ENCODE measurements at regions not wholly inside any gene's neighbourhood (a gene's known extent, or its start where the extent isn't known, plus 50 kb on each side); places are given as distances from the start of the nearest gene placed in this dataset.

DNA sequence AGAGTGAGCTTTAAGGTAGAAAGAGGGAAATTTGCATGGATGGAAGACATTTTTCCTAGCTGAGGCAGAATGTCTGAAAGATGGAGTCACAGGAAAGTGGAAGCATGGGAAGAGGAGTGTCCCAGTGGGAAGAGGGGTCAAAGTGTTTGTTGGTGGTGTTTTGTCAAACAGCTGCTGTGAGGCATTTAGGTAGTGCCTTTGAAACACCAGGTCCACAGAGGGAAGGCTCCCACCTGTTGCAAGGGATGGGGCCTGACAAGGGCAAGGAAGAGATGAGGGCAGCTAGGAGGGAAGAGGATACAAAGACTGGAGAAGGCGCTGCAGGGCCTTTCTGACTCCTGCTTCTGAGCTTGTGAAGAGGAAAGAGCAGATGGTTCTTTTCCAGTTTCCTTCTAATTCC lies 91.8 kb upstream of the CISTR start:
- H3K27ac Mint-ChIP-seq, result no peak overlapping the region
- H3K4me1 Mint-ChIP-seq (ENCODE audit: low read depth), result no peaks in the 10 kb centered on the region
- no peaks in the 10 kb centered on the region for H3K4me1 ChIP-seq (ENCODE audit: insufficient read depth, low read length)
- no peak overlapping the region for H3K4me3 ChIP-seq (ENCODE audit: low read length)
- no peaks in the 10 kb centered on the region for H3K9me3 ChIP-seq (ENCODE audit: control insufficient read depth in 1 of 2, insufficient read depth in 1 of 2, low read length in 2 of 2)
- H3K9me3 Mint-ChIP-seq, result no peaks in the 10 kb centered on the region
- ATAC-seq (ENCODE audit: poor library complexity), result no peak
- ChIA-PET CTCF (no interaction called here), POLR2A (interaction anchor here (0.5 kb wide), 1 partner anchor 66 kb away, joined by 3 read pairs; no protein-coding TSS in a partner anchor)
- H3K4me3 Mint-ChIP-seq, result no peak overlapping the region
- H3K36me3 ChIP-seq (ENCODE audit: insufficient read depth, low read length), result no peaks in the 10 kb centered on the region
- TF ChIP-seq, protein P1, sequence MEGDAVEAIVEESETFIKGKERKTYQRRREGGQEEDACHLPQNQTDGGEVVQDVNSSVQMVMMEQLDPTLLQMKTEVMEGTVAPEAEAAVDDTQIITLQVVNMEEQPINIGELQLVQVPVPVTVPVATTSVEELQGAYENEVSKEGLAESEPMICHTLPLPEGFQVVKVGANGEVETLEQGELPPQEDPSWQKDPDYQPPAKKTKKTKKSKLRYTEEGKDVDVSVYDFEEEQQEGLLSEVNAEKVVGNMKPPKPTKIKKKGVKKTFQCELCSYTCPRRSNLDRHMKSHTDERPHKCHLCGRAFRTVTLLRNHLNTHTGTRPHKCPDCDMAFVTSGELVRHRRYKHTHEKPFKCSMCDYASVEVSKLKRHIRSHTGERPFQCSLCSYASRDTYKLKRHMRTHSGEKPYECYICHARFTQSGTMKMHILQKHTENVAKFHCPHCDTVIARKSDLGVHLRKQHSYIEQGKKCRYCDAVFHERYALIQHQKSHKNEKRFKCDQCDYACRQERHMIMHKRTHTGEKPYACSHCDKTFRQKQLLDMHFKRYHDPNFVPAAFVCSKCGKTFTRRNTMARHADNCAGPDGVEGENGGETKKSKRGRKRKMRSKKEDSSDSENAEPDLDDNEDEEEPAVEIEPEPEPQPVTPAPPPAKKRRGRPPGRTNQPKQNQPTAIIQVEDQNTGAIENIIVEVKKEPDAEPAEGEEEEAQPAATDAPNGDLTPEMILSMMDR (IDR thresholded peaks at IDR 0.05), result no peak
- no peak for DNase-seq
- intact Hi-C loops (cut with DNase I, micrococcal nuclease), result no loop called here
- peaks cover 25 to 43% of the 10 kb centered on the region in 2 experiments for H3K27me3 ChIP-seq (ENCODE audit: control insufficient read depth in 1 of 2, insufficient read depth in 2 of 2, low read length in 2 of 2)
- H3K27me3 Mint-ChIP-seq, result peaks cover 85% of the 10 kb centered on the region
- H3K27ac ChIP-seq (ENCODE audit: low read depth in 1 of 2, low read length in 2 of 2), result no peak overlapping the region
- no peaks in the 10 kb centered on the region for H3K36me3 Mint-ChIP-seq (ENCODE audit: low read depth)

DNA sequence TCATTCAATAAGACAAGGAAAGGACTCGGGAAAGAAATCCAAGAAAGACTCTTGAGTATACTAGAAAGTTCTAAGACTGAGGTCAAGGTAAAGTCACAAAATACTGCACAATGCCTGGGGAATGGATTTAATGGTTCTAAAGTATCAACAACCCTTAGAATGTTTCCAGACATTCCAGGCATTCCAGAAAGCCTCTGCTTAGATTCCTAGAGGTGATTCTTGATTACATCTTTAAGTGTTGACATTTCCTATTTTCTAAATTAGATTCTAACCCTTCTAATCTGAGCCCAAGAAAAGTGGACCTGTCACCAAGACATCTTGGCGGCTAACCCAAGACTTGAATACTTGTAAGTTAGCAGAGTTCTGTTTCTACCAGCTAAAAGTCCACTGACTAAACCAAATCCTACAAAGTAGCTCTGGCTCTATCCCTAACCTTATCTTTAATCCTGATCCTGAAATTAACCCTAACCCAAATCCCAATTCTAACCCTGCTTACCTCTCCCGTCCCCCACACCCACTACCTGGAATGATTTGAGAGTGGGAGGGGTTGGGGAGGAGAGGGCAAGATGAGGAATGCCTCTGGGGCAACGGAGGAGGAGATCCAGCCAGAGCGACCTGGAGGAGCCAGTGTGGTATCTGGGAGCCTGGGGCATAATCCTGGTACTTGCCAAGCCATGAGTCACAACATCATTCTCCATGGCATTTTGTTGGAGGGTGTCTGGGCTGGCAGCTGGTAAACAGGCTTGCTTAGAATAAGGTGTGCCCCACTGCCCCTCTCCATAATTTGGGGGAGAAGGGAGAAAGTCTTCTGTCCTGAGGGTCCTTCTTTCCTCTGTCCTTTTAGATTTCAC lies 93.4 kb upstream of the HOXC13 start:
- no peak for ATAC-seq (ENCODE audit: poor library complexity)
- TF ChIP-seq, protein P1 (IDR thresholded peaks at IDR 0.05), result no peak
- POLR2A ChIA-PET, result interaction anchor here (1.0 kb wide), 1 partner anchor 9 kb away, joined by 3 read pairs; no protein-coding TSS in a partner anchor
- CTCF ChIA-PET, result no interaction called here
- no peaks in the 10 kb centered on the region for H3K36me3 Mint-ChIP-seq (ENCODE audit: low read depth)
- Histone ChIP-seq H3K4me1 (ENCODE audit: insufficient read depth, low read length) (no peaks in the 10 kb centered on the region), H3K4me3 (ENCODE audit: low read length) (no peak overlapping the region), H3K36me3 (ENCODE audit: insufficient read depth, low read length) (no peaks in the 10 kb centered on the region), H3K9me3 (ENCODE audit: control insufficient read depth in 1 of 2, insufficient read depth in 1 of 2, low read length in 2 of 2) (no peaks in the 10 kb centered on the region), H3K27me3 (ENCODE audit: control insufficient read depth in 1 of 2, insufficient read depth in 2 of 2, low read length in 2 of 2) (peaks cover 31 to 38% of the 10 kb centered on the region in 2 experiments), H3K27ac (ENCODE audit: low read depth in 1 of 2, low read length in 2 of 2) (no peak overlapping the region)
- intact Hi-C loops (cut with DNase I, micrococcal nuclease), result no loop called here
- no peaks in the 10 kb centered on the region for H3K4me1 Mint-ChIP-seq (ENCODE audit: low read depth)
- no peak overlapping the region for H3K27ac Mint-ChIP-seq
- no peak for DNase-seq
- no peaks in the 10 kb centered on the region for H3K9me3 Mint-ChIP-seq
- H3K27me3 Mint-ChIP-seq, result peaks cover 85% of the 10 kb centered on the region
- H3K4me3 Mint-ChIP-seq, result no peak overlapping the region

DNA sequence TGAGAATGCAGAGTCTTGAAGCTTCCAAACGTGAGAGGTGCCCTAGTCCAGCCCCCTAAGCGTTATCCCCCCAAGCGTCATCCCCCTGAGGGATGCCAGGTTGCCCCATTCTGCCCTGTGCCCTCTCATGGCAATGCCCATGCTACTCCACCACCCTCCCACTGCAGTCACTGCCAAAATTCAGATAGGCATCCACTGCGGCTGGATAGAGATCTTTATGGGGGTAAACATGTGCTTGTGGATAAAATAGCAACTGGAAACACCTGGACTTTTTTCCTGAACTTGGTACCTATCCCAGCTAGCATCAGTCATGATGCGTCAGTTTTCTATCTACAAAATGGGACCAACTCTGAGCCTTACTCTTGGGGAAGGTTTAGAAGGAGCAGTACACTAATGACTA lies 92.7 kb upstream of the HOXC13 start:
- H3K27me3 ChIP-seq (ENCODE audit: control insufficient read depth in 1 of 2, insufficient read depth in 2 of 2, low read length in 2 of 2), result peaks cover 33 to 42% of the 10 kb centered on the region in 2 experiments
- DNase-seq (no peak), ATAC-seq (ENCODE audit: poor library complexity) (no peak)
- H3K9me3 ChIP-seq (ENCODE audit: control insufficient read depth in 1 of 2, insufficient read depth in 1 of 2, low read length in 2 of 2), result no peaks in the 10 kb centered on the region
- Mint-ChIP-seq H3K4me1 (ENCODE audit: low read depth) (no peaks in the 10 kb centered on the region), H3K36me3 (ENCODE audit: low read depth) (no peaks in the 10 kb centered on the region), H3K27me3 (peaks cover 85% of the 10 kb centered on the region), H3K9me3 (no peaks in the 10 kb centered on the region), H3K4me3 (no peak overlapping the region), H3K27ac (no peak overlapping the region)
- CTCF ChIA-PET, result no interaction called here
- POLR2A ChIA-PET, result no interaction called here
- TF ChIP-seq, protein P1 (IDR thresholded peaks at IDR 0.05), result no peak
- H3K36me3 ChIP-seq (ENCODE audit: insufficient read depth, low read length), result no peaks in the 10 kb centered on the region
- H3K4me1 ChIP-seq (ENCODE audit: insufficient read depth, low read length), result no peaks in the 10 kb centered on the region
- intact Hi-C loops (cut with DNase I, micrococcal nuclease), result no loop called here
- no peak overlapping the region for H3K27ac ChIP-seq (ENCODE audit: low read depth in 1 of 2, low read length in 2 of 2)
- no peak overlapping the region for H3K4me3 ChIP-seq (ENCODE audit: low read length)
